Upper lobe of left lung (tissue), 4 donors: ENCODE measurements at regions not wholly inside any gene's neighbourhood (a gene's known extent, or its start where the extent isn't known, plus 50 kb on each side); places are given as distances from the start of the nearest gene placed in this dataset.

Experiments
- EP300 ChIP-seq, 4 donors: sonication (generic); formaldehyde crosslinking; IDR thresholded peaks; one replicate each; pipeline ENCODE4 v1.5.1; 2017; ENCODE audit warnings: antibody characterized with exemption in 4 of 4, control low read depth in 2 of 4
- POLR2A ChIP-seq, 4 donors: fragments of 450-650 bp; IDR thresholded peaks; one replicate each; pipeline ENCODE4 v1.5.1; 2016 to 2017; ENCODE audit warnings: antibody characterized with exemption in 4 of 4, mild to moderate bottlenecking in 2 of 4
- TF ChIP-seq, protein P1 (sequence below), 6 experiments: fragments of 450-650 bp in 4 of 6; fragments of 200-600 bp in 2 of 6; sonication (generic) in 2 of 6; IDR thresholded peaks; one replicate each; pipeline ENCODE4 v1.5.1; 2016 to 2019; ENCODE audit warnings: antibody characterized with exemption in 6 of 6

DNA sequence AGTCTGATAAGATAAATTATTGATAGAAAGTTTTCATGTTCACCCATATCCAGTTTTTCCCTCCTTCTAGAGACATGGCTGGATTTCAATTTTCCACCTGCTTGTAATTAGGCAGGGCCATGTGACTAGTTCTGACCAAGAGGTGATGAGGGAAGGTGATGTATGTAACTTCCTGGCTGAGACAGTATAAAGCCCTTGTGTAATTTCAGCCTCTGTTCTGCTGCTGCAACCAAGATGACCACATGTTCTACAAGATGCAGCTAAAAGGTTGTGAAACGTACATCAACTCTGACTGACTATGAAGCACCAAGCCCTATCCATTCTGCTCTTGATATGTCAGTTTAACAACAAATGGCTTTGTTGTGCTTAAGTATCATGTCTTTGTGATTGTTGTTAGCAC lies 376.5 kb upstream of the DAB2 start:
- TF ChIP-seq, protein P1, sequence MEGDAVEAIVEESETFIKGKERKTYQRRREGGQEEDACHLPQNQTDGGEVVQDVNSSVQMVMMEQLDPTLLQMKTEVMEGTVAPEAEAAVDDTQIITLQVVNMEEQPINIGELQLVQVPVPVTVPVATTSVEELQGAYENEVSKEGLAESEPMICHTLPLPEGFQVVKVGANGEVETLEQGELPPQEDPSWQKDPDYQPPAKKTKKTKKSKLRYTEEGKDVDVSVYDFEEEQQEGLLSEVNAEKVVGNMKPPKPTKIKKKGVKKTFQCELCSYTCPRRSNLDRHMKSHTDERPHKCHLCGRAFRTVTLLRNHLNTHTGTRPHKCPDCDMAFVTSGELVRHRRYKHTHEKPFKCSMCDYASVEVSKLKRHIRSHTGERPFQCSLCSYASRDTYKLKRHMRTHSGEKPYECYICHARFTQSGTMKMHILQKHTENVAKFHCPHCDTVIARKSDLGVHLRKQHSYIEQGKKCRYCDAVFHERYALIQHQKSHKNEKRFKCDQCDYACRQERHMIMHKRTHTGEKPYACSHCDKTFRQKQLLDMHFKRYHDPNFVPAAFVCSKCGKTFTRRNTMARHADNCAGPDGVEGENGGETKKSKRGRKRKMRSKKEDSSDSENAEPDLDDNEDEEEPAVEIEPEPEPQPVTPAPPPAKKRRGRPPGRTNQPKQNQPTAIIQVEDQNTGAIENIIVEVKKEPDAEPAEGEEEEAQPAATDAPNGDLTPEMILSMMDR (IDR thresholded peaks at IDR 0.05), result no peak
- TF ChIP-seq POLR2A (IDR thresholded peaks at IDR 0.05), result no peak
- TF ChIP-seq EP300 (IDR thresholded peaks at IDR 0.05), result no peak
